NB4 (cell line): ENCODE measurements at regions not wholly inside any gene's neighbourhood (a gene's known extent, or its start where the extent isn't known, plus 50 kb on each side); places are given as distances from the start of the nearest gene placed in this dataset.

Source experiments
- DNase-seq: peaks from one replicate; pipeline ENCODE4 v3.0.0; 2010; ENCODE audit warnings: low read depth
- H3K4me3 ChIP-seq: one replicate; pipeline ENCODE4 v1.5.1; 2011; ENCODE audit warnings: mild to moderate bottlenecking, low read depth, low read length, moderate library complexity
- CTCF ChIP-seq: IDR thresholded peaks from one replicate; pipeline ENCODE4 v1.5.1; 2012; ENCODE audit warnings: low read depth, low read length
- MYC ChIP-seq: IDR thresholded peaks from 2 replicates; pipeline ENCODE4 v1.6.1; 2011; ENCODE audit warnings: low read depth, low read length
- POLR2A ChIP-seq: IDR thresholded peaks from 2 replicates; pipeline ENCODE4 v1.6.1; 2011; ENCODE audit warnings: mild to moderate bottlenecking; ENCODE audit not compliant: insufficient read length; ENCODE audit errors: extremely low read depth
- TF ChIP-seq, protein P1 (sequence below): IDR thresholded peaks from 2 replicates; pipeline ENCODE4 v1.6.1; 2011; ENCODE audit warnings: low read depth, low read length

DNA sequence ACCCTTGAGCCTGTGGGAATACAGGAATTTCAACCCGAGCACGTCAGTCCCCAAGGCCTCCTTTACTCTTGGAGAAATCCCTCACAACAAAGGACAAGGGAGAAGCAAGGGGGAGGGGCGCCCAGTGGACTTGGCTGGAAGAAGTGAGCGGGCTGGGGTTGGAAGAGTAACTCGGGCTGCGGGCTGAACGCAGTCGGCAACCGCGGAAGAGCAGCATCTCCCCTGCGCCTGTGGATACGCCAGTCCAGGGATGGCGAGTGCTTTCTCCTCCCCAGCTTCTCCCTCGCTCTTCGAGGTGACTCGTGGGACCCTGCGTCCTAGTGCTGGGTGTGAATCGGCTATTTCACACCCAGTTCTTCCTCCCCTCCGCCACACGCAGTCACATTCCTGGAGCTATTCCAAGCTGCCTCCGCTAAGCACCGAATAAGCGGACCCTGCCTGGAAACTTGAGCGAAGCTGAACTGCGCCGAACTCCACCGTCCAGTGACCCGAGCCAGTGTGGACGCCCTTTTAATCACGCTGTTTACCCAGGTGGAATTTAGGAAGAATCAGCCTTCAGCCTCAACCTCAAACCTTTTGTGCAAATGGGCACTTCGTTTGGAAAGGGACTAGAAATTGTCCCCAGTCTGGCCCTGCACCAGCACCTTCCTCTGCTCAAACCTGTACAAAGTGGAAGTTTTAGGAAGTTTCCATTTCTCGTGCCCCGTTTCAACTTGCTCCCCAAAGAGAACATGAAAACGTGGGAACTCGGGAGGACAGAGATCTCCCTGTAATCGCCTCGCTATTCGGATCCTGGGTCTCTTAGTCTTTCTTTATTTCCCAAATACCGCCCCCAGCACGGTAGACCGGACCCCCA, 64.3 kb upstream of the WDR17 start:
- H3K4me3 ChIP-seq, result no peak overlapping the region
- TF ChIP-seq POLR2A (no peak), MYC (no peak), CTCF (no peak)
- TF ChIP-seq, protein P1, sequence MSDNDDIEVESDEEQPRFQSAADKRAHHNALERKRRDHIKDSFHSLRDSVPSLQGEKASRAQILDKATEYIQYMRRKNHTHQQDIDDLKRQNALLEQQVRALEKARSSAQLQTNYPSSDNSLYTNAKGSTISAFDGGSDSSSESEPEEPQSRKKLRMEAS, result no peak
- DNase-seq, result no peak

DNA sequence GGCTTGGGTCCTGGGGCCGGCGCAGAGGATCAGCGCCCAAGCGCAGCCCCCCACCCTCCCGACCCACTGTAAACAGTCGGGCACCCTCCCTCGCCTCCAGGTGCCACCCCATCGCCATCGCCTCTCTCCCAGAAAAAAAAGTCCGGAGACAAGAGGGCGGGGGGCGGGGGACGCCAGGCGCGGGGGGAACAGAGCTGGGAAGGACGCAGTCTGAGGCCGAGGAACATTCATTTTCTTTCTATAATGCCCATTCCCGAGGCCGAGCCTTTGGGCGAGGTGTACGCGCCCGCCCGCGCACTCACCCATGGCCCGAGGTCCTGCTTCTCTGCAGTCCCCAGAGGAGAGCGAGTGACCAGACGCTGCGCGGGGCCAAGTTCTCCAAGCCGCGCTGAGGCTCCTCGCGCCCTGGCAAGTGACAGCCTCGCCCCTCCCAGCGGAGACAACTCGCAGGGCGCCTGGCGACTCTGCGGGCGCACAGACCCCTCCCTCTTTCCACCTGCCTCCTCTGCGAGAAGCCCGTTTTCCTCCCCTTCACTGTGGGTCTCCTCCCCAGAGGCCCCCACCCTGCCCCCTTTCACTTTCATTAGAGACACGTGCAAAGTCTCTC, 63.5 kb upstream of the WDR17 start:
- TF ChIP-seq MYC (no peak), CTCF (no peak), POLR2A (no peak)
- TF ChIP-seq, protein P1, result no peak
- H3K4me3 ChIP-seq, result no peak overlapping the region
- DNase-seq, result no peak

DNA sequence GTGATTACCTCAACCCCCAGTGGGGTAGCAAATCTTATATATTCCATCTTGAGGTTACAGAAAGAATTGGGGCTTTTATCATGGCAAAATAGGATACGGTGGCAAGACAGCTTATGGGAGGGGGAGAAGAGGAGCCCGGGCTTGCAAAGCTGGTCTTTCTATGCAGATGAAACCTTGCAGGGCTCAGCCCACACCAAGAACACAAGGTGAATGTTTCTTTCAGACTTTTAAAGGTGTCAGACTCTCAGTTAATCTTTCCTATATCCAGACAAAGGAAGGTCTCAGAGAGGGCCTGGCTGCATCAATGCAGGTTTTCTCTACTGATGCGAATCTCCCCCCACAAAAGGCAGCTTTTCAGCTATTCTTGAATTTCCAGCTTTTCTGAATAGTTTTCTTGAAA, 59.9 kb upstream of the WDR17 start:
- TF ChIP-seq, protein P1, result no peak
- TF ChIP-seq MYC (no peak), POLR2A (no peak), CTCF (no peak)
- no peak overlapping the region for H3K4me3 ChIP-seq
- DNase-seq, result no peak

- no peak for DNase-seq
- TF ChIP-seq, protein P1, result no peak
- no peak for TF ChIP-seq CTCF
- no peak for TF ChIP-seq MYC
- TF ChIP-seq POLR2A, result no peak
- no peak overlapping the region for H3K4me3 ChIP-seq
These were observed 56.4 kb upstream of the WDR17 start for GRCh38 chr4:176009254-176009653.

DNA sequence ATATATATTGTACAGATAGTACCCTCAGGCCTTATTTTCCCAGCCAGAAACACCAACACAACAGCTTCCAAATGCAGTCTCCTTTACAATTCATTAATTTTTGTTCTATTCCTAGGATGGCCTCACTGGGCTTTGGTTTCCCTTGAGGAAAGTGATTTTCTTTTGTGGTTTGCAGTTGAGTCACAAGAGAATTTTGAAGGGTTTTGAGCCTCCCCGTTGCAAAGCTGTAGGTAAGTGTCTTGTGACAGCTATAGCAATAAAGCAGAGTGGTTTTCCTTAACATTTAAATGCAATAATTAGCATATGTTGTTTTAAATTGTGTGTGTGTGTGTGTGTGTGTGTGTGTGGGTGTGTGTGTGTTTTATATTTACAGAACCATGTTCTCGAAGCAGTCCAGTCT, 54.1 kb upstream of the WDR17 start:
- no peak for DNase-seq
- no peak overlapping the region for H3K4me3 ChIP-seq
- TF ChIP-seq MYC (no peak), CTCF (no peak)
